Ovary (tissue), 3 donors: ENCODE measurements at regions not wholly inside any gene's neighbourhood (a gene's known extent, or its start where the extent isn't known, plus 50 kb on each side); places are given as distances from the start of the nearest gene placed in this dataset.

Source experiments
- CTCF ChIP-seq, 3 donors: fragments of 450-650 bp in 2 of 3; fragments of 200-600 bp in 1 of 3; IDR thresholded peaks; one replicate each; pipeline versions ENCODE4 v1.5.1 to v1.8.0; 2016 to 2022; ENCODE audit warnings: antibody characterized with exemption in 3 of 3, mild to moderate bottlenecking in 1 of 3
- EP300 ChIP-seq: sonication (generic); formaldehyde crosslinking; IDR thresholded peaks from one replicate; pipeline ENCODE4 v1.6.1; 2017; ENCODE audit warnings: antibody characterized with exemption
- POLR2A ChIP-seq: fragments of 450-650 bp; IDR thresholded peaks from one replicate; pipeline ENCODE4 v1.6.1; 2017; ENCODE audit warnings: antibody characterized with exemption, mild to moderate bottlenecking, moderate library complexity
- donor health status: DM: no; HTN: no; CAD: no.

- TF ChIP-seq POLR2A (no peak), CTCF (IDR thresholded peaks at IDR 0.05) (no peak), EP300 (no peak)
Measured at GRCh38 chr20:63085151-63085861, 78.5 kb upstream of the BHLHE23 start.
